Panc1 (cell line): ENCODE measurements at regions not wholly inside any gene's neighbourhood (a gene's known extent, or its start where the extent isn't known, plus 50 kb on each side); places are given as distances from the start of the nearest gene placed in this dataset.

Experiments used
- ATAC-seq: fragments of 200-7000 bp; cut with Tn5 transposase; 2 replicates; pipeline ENCODE4 v1.9.1; 2020; ENCODE audit warnings: mild to moderate bottlenecking, moderate library complexity
- BruUV-seq: library from RNA; stranded (reverse); fragments of 400-500 nt; replicated peaks from 2 replicates; lab custom pipeline; 2021; lab: Mats Ljungman, UMichigan
- CTCF ChIA-PET: fragments of 300-600 bp; sonication (Branson Sonifier 250); formaldehyde crosslinking; loops from one replicate; lab custom pipeline; 2022; ENCODE audit warnings: antibody characterized with exemption; lab: Charles Lee
- POLR2A ChIA-PET: fragments of 300-600 bp; sonication (Branson Sonifier 250); formaldehyde crosslinking; loops from one replicate; lab custom pipeline; 2022; ENCODE audit warnings: antibody characterized with exemption; lab: Charles Lee
- DNase-seq: peaks from one replicate; pipeline ENCODE4 v3.0.0-alpha.2; 2010; ENCODE audit warnings: low read depth, low spot score
- H3K27ac ChIP-seq: 2 replicates; pipeline ENCODE4 v1.5.1; 2011; ENCODE audit warnings: mild to moderate bottlenecking, low read length, inconsistent platforms
- H3K27me3 ChIP-seq: fragments of 200-500 bp; sonication (Bioruptor generic); 2 replicates; pipeline ENCODE4 v1.6.0; 2014; ENCODE audit warnings: low read length, inconsistent platforms; ENCODE audit not compliant: control insufficient read depth, insufficient read depth
- H3K36me3 ChIP-seq: fragments of 200-500 bp; sonication (Bioruptor generic); 2 replicates; pipeline ENCODE4 v1.5.1; 2014; ENCODE audit warnings: inconsistent platforms, mild to moderate bottlenecking, low read length, moderate library complexity; ENCODE audit not compliant: control insufficient read depth, insufficient read depth
- H3K4me1 ChIP-seq: 2 replicates; pipeline ENCODE4 v1.5.1; 2011; ENCODE audit warnings: inconsistent platforms, mild to moderate bottlenecking, low read length, moderate library complexity; ENCODE audit not compliant: control insufficient read depth, insufficient read depth
- H3K4me3 ChIP-seq, 2 experiments: 2 replicates each; pipeline ENCODE4 v1.5.1; 2011 to 2012; ENCODE audit warnings: low read depth in 2 of 2, low read length in 2 of 2, mild to moderate bottlenecking in 2 of 2, inconsistent platforms in 1 of 2, moderate library complexity in 1 of 2
- H3K9me3 ChIP-seq: fragments of 200-500 bp; sonication (Bioruptor generic); 2 replicates; pipeline ENCODE4 v1.5.1; 2014; ENCODE audit warnings: low read depth, mild to moderate bottlenecking, inconsistent platforms, low read length, moderate library complexity; ENCODE audit not compliant: control insufficient read depth, insufficient read depth
- POLR2AphosphoS5 ChIP-seq: IDR thresholded peaks from 2 replicates; pipeline ENCODE4 v1.6.1; 2012; ENCODE audit warnings: mild to moderate bottlenecking, low read depth, low read length, moderate library complexity
- SIN3A ChIP-seq: IDR thresholded peaks from 2 replicates; pipeline ENCODE4 v1.6.1; 2012; ENCODE audit warnings: low read depth, mild to moderate bottlenecking, low read length, moderate library complexity, borderline replicate concordance; ENCODE audit not compliant: insufficient read depth
- TCF7L2 ChIP-seq: IDR thresholded peaks from 2 replicates; pipeline ENCODE4 v1.6.1; 2011; ENCODE audit warnings: mild to moderate bottlenecking, low read depth, low read length, inconsistent platforms
- in situ Hi-C: cut with HindIII; loops from 2 replicates; pipeline ENCODE4 v1.10.0; 2016; ENCODE audit warnings: low sequenced_read_pairs, low pct_unique_long_range_greater_than_20kb
- intact Hi-C: fragments of 100-400 bp; cut with micrococcal nuclease; formaldehyde crosslinking; loops from one replicate; pipeline ENCODE4 v1.10.0; 2022; ENCODE audit not compliant: unreplicated experiment
- TF ChIP-seq, protein P1 (sequence below): fragments of 450-650 bp; IDR thresholded peaks from 2 replicates; pipeline ENCODE4 v1.5.1; 2017; ENCODE audit warnings: mild to moderate bottlenecking
- TF ChIP-seq, protein P2 (sequence below), 2 experiments: IDR thresholded peaks; 2 replicates each; pipeline ENCODE4 v1.6.1; 2011 to 2012; ENCODE audit warnings: low read depth in 2 of 2, control low read depth in 1 of 2, low read length in 1 of 2, mild to moderate bottlenecking in 1 of 2, moderate library complexity in 1 of 2; ENCODE audit not compliant: insufficient read depth in 1 of 2

DNA sequence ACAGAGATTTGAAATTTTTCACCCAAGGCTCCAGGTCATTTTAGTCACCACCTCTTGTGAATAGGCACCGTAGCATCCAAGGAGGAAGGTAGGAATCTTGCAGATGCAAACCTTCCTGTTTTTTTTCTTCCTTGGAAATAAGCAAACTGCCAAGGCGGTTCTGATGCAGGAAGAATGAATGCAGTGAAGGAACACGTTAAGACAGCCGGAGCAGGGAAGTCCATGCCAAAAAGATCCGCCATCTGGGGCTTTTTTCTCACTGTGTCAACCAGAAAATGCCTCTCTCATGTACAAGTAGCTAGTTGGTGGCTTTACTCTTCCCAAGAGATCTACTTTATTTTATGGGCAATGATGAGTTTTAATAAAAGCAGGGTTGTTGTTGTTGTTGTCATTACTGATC, 142.4 kb downstream of the ZIC5 start:
- ChIA-PET CTCF (no interaction called here), POLR2A (no interaction called here)
- Histone ChIP-seq H3K9me3 (no peaks in the 10 kb centered on the region), H3K27me3 (no peaks in the 10 kb centered on the region), H3K27ac (no peak overlapping the region), H3K36me3 (no peaks in the 10 kb centered on the region), H3K4me1 (no peaks in the 10 kb centered on the region), H3K4me3 (no peak overlapping the region)
- BruUV-seq = no TSS peak
- in situ Hi-C loops = no loop called here
- TF ChIP-seq, protein P1, sequence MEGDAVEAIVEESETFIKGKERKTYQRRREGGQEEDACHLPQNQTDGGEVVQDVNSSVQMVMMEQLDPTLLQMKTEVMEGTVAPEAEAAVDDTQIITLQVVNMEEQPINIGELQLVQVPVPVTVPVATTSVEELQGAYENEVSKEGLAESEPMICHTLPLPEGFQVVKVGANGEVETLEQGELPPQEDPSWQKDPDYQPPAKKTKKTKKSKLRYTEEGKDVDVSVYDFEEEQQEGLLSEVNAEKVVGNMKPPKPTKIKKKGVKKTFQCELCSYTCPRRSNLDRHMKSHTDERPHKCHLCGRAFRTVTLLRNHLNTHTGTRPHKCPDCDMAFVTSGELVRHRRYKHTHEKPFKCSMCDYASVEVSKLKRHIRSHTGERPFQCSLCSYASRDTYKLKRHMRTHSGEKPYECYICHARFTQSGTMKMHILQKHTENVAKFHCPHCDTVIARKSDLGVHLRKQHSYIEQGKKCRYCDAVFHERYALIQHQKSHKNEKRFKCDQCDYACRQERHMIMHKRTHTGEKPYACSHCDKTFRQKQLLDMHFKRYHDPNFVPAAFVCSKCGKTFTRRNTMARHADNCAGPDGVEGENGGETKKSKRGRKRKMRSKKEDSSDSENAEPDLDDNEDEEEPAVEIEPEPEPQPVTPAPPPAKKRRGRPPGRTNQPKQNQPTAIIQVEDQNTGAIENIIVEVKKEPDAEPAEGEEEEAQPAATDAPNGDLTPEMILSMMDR = no peak
- no peak for TF ChIP-seq SIN3A
- TF ChIP-seq, protein P2, sequence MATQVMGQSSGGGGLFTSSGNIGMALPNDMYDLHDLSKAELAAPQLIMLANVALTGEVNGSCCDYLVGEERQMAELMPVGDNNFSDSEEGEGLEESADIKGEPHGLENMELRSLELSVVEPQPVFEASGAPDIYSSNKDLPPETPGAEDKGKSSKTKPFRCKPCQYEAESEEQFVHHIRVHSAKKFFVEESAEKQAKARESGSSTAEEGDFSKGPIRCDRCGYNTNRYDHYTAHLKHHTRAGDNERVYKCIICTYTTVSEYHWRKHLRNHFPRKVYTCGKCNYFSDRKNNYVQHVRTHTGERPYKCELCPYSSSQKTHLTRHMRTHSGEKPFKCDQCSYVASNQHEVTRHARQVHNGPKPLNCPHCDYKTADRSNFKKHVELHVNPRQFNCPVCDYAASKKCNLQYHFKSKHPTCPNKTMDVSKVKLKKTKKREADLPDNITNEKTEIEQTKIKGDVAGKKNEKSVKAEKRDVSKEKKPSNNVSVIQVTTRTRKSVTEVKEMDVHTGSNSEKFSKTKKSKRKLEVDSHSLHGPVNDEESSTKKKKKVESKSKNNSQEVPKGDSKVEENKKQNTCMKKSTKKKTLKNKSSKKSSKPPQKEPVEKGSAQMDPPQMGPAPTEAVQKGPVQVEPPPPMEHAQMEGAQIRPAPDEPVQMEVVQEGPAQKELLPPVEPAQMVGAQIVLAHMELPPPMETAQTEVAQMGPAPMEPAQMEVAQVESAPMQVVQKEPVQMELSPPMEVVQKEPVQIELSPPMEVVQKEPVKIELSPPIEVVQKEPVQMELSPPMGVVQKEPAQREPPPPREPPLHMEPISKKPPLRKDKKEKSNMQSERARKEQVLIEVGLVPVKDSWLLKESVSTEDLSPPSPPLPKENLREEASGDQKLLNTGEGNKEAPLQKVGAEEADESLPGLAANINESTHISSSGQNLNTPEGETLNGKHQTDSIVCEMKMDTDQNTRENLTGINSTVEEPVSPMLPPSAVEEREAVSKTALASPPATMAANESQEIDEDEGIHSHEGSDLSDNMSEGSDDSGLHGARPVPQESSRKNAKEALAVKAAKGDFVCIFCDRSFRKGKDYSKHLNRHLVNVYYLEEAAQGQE (IDR thresholded peaks at IDR 0.05; ENCODE audit: insufficient read depth in 1 of 2, low read depth in 2 of 2, low read length in 1 of 2) = no peak
- TF ChIP-seq TCF7L2 = no peak
- TF ChIP-seq POLR2AphosphoS5 = no peak
- intact Hi-C loops = no loop called here
- no peak for ATAC-seq
- DNase-seq = no peak

DNA sequence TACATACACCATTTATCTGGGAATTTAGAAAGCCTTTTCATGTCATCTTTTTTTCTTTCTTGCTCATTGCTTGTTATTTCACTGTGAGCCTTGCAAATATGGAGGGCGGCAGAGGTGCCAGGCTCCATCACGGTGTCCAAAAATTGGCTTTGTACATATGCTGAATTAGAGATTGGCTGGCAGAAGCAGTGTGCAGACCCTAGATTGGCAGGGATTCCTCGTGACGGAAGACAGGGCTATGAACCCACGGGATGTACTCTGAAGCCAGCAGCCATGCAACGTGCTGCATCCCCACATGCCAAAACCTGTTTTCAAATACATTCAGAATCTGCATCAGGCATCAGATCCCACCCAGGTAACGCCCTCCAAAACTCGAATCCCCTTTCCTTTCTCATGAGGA, 142.8 kb downstream of the ZIC5 start:
- H3K27me3 ChIP-seq = no peaks in the 10 kb centered on the region
- H3K4me3 ChIP-seq = no peak overlapping the region
- no peaks in the 10 kb centered on the region for H3K36me3 ChIP-seq
- DNase-seq = no peak
- ChIA-PET POLR2A (no interaction called here), CTCF (no interaction called here)
- H3K27ac ChIP-seq = no peak overlapping the region
- intact Hi-C loops (no loop called here), in situ Hi-C loops (no loop called here)
- TF ChIP-seq TCF7L2 (no peak), POLR2AphosphoS5 (no peak), SIN3A (no peak)
- TF ChIP-seq, protein P2 (IDR thresholded peaks at IDR 0.05; ENCODE audit: insufficient read depth in 1 of 2, low read depth in 2 of 2, low read length in 1 of 2) = no peak
- TF ChIP-seq, protein P1 = no peak
- no peaks in the 10 kb centered on the region for H3K9me3 ChIP-seq
- no peak for ATAC-seq
- no peaks in the 10 kb centered on the region for H3K4me1 ChIP-seq
- BruUV-seq = no TSS peak
